GM19193 (cell line): ENCODE measurements at regions not wholly inside any gene's neighbourhood (a gene's known extent, or its start where the extent isn't known, plus 50 kb on each side); places are given as distances from the start of the nearest gene placed in this dataset.
A peak's percentile ranks its signal among the peaks of the same experiment; 100 is the strongest.

Source experiments
- POLR2A ChIP-seq: IDR thresholded peaks from 4 replicates; pipeline ENCODE4 v1.6.1; 2011; ENCODE audit not compliant: insufficient read depth, insufficient read length; ENCODE audit errors: extremely low read depth

DNA sequence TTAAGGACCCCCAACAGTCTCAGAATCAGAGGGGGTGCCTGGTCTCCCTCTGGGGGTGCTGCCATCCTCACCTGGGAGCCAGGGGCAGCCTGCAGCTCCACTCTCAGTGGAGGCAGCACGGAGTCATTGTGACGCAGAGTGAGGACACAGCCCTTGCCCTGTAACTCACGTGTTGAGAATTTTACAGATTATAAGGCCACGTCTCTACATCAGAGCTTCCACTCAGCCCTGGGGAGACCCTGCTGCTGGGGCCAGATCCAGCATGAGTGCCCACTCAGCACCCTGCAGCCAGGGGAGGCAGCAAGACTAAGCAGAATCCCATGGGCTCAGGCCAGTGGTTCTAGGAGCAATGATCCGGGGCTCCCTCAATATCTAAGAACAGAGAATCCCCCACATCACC, 137.4 kb upstream of the AFDN start:
- TF ChIP-seq POLR2A, result no peak

DNA sequence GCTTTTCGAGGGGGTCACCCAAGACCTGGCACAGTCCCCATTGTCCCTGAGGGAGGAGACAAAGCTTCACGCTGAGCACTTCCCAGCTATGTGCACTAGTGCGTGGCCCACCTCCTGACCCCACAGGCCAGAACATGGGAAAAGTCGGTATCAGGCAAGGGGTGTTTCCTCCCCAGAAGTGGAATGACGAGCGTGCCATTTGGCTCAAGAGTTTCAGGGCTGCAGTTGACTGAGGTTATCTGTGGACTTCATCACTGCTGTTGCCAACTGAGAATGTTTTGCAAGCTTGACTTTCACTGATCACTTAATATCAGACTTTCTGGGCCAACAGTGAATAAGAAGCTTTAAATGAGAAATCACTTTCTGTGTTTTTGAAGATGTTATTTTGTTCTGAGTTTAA, 137.0 kb upstream of the AFDN start:
- TF ChIP-seq POLR2A, result no peak

DNA sequence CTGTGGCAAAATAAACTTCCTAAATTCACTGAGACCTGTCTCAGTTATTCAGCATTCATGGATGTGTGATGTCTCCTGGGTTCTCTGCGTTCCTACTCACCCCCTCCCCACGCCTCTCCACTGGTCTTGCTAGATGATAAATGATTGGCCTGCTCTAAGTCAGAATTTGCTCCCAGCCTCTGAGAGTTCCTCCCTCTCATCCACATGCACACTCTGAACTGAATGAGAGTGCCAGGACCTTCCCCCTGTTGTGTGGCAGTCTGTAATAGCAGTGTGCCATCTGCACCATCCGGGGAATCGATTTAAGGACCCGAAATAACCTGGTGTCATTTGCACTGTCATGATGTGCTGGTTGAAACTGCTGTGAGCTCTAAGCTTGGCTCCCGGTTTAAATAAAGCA, 135.8 kb upstream of the AFDN start:
- TF ChIP-seq POLR2A, result no peak

DNA sequence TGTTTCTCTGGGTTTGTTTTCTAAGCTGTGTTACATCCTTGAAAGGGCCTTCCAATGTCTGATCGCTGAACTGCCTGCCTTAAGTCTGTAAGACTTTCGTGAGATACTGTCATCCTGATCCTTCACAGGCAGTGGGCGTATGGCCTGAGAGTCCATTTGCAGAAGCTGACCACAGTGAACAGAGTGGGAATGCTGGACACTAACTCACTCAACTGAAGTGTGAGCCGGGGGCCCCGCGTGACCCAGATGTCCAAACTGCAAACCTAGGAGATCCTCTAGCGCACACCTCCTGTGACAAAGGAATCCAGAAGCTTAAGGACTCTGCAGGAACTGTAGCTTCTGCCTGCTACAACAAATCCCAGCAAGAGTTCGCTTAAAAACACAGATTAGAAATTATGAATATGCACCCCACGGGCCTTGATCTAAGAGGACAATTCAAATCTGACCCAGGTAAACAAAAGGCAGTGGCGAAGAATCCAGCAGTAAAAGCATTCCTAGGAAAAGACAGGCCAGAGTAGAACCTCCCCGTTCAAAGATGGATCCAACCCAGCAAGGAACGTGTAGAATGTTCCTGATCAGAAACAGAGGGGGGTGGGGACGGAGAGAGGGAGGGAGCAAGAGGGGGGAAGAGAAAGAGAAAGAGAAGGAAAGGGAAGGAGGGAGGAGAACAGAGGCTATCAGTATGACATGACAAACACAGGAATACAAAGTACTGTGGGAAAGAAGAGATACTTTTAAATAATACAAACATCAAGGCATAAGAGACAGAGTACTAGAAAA, 135.0 kb upstream of the AFDN start:
- TF ChIP-seq POLR2A, result no peak

DNA sequence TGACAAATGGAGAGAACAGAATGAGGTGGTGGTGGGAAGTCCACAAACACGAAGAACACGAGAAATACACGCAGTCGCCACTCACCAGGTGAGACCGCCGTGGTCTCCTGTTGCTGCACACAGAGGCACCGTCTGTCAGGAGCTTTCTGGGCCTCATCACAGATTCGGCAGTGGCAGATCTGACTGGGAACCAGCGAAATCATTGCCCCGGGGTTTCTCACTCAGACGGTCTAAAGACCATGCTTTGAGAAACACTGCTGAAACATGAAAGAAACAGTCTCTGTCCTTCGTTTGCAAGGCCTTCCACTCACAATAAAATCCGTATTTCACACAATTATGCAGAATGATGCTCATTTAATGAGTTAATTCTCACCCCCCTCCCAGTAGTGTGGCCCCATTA, 130.9 kb upstream of the AFDN start:
- no peak for TF ChIP-seq POLR2A

DNA sequence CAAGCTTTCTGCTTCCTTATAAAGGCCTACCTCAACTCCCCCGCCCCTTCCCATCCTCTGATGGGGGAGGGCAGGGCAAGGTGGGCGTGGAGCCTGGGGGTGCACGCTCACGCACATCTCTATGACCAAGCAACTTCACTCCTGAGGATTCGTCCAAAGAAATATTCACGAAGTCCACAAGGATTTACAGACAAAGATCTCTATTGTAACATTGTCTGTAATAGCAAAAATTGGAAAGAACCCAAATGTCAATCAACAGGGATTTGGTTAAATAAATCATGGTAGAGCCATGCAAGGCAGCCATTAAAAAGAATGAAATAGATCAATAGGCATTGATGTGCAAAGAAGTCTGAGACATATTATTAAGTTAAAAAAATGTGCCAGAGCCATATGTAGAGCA, 130.4 kb upstream of the AFDN start:
- TF ChIP-seq POLR2A, result no peak

DNA sequence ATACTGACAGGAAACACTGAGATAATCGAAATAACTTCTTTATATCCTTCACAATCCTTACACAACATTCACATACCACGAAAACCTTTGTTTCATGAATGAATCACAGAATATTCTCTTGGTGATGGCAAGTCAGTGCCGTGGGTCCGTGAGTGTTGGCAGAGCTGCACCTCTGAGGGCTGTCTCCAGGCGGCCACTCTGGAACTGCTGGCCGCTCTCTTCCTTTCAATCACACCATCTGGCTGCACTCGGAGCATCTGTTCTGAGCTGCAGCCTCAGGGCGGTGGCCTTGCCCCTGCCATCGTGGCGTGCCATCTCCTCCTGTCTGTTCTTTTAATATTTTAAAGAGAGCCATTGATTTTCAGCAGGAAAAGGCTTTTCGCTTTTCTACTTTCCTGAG, 129.4 kb upstream of the AFDN start:
- TF ChIP-seq POLR2A, result no peak

DNA sequence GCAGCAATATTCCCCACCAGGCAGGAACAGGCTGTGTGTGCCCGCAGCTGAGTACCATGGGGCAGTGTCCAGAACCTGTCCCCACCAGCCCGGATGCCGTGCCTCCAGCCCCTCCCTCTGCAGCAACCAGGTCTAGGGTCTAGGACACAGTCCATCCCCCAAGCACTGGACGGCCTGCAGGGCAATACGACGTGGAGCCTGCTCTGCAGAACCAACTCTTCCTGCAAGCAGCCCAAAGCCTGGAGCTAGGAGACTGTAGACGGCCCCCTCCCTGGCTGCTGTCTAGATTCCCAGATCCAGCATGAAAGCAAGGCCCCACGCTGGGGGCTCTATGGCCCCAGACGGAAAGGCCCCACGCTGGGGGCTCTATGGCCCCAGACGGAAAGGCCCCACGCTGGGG, 128.2 kb upstream of the AFDN start:
- no peak for TF ChIP-seq POLR2A

DNA sequence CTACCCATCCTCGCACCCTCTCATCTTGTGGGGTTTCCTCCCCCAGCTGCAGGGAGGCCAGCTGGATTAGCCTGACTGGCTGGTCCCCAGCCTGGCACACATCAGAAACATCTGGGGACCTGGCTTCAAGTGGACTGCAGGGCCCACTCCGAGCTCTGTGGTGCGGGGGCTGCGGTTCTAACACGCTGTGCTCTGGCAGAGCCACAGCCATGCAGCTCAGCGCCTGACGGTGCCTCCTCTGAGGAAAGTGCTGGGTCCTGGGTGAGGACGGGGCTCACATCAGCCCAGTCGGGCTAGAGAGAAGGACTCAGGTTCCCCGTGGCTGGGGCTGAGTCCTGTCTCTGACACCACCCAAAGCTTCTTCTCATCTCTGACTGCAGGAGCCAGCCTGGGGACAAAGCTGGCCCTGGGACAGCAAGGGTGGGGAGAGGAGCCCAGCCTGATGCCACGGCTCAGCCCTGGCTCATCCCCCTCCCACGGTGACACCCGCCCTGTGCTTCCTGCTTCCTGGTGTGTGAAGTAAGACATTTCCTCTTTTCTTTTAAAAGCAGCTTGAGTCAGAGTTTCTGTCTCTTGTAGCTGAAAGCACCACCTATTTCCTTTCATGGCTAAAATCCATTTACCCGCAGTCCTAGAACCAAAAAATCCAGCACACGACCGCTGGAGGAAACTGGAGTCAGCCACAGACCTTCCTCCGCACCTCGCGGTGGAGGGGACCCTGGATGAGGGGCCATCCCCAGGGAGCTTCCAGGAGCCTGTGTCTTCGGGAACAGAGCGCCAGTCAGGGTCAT, 127.4 kb upstream of the AFDN start:
- peak; percentile 31 for TF ChIP-seq POLR2A

DNA sequence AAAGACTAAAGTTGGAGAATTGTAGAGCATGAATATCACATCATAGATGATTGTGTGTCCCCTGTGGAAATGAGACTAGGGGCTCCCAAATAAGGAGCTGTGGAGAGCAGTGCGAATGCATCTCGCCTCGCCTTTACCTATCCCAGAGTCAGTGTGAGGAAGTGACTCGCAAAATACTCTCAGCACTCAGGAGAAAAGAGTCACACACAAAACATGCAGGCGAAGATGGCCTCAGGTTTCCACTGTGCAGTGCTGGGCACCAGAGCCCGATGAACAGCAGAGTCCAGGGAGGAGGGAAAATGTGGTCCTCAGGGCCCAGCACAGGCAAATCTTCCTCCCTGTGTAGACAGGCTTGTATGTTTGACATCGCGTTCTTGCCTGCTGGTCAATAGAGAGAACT, 126.5 kb upstream of the AFDN start:
- TF ChIP-seq POLR2A, result no peak

DNA sequence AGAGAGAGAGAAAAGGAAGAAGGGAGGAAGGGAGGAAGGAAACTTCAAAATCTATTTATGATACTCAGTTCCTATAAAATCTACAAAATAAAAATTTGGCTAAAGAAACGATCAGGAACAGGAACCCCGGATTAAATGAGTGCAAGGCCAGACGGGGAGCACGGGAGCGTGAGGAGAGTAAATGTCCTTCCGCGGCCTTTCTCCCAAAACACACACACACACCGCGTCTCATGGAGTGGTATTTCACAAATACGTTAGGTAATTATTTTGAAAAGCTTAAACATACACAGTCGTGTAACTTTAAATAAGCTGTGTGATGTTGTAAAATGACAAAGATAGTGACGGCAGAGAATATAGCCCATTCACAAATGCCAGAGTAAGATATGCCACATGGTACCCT, 125.7 kb upstream of the AFDN start:
- no peak for TF ChIP-seq POLR2A

DNA sequence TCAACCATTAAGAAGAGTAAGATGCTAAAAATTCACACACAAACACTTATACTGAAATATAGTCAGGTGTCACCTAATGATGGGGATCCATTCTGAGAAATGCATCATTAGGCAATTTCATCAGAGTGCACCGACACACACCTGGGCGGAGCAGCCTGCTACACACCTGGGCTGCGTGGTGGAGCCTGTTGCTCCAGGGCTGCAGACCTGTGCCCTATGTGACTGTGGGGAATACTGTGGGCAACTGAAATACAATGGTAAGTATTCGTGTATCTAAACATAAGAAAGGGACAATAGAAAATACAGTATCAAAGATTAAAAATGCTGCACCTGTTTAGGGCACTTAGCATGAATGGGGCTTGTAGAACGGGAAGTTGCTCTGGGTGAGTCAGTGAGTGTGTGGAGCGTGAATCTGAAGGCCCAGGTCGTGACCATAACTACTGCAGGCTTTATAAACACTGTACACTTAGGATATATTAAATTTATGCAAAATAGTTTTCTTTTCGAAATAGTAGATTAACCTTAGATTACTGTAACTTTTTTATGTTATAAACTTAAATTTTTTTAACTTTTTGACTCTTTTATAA, 124.4 kb upstream of the AFDN start:
- TF ChIP-seq POLR2A, result no peak

DNA sequence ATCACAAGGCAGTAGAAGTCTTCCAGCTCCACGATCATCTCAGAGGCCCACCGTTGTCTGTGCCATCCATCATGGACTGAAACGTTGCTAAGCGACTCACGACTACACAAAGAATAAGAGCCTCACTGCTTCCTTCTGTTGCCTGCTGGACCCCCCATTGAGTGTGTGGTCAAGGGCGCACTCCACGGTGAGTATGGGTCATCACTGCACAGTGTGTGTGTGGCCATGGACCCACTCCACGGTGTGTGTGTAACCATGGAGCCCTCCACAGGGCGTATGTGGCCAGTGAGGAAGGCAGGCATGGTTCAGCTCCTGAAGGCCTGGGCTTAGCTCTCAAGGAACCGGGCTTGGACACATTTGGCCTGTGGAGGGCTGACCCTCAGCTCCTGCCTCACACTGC, 123.4 kb upstream of the AFDN start:
- no peak for TF ChIP-seq POLR2A

DNA sequence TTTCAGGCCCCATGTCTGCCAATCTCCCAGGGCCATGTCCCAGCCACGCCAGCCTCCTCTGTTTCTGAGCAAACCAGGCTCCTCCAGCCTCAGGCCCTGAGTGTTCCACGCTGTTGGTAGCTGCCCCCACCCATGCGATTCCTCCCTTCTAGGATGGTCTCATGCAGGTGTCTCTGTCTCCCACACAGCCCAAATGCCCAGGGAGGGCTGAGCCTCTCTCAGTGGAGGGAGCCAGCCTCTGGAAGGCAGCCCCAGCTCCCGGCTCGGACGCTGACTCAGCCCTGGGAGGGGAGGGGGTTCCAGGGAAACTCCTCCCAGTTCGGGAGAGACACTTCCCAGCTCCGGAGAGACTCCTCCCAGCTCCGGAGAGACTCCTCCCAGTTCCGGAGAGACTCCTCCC, 122.9 kb upstream of the AFDN start:
- TF ChIP-seq POLR2A, result no peak

DNA sequence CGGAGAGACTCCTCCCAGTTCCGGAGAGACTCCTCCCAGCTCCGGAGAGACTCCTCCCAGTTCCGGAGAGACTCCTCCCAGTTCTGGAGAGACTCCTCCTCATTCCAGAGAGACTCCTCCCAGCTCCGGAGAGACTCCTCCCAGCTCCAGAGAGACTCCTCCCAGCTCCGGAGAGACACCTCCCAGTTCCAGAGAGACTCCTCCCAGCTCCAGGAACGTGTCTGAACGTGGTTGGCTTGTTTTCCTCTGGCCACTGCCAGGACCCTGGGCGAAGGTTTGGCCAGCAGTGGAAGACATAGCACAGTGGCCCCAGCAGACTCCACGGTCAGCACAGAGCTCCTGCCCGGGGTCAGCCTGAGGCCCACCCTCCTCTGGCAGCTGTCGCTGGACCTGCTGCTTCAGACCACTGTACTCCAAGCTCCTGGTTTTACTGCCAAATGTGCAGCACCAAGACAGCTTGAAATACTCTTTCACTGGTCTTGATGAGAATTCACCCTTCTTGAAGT, 122.3 kb upstream of the AFDN start:
- TF ChIP-seq POLR2A, result no peak
